ENCODE measurements at regions not wholly inside any gene's neighbourhood (a gene's known extent, or its start where the extent isn't known, plus 50 kb on each side); places are given as distances from the start of the nearest gene placed in this dataset.
A peak's percentile ranks its signal among the peaks of the same experiment; 100 is the strongest.
"Not testable (repeated sequence)": the region's sequence is repeated elsewhere in the genome, so short reads cannot be mapped to it uniquely, and the experiment has no call there.

GRCh38 chr1:182253319-182253860 is 138.2 kb downstream of the GLUL start:
- no peak for TF ChIP-seq POLR2A (IDR thresholded peaks at IDR 0.05)
- no peak for TF ChIP-seq POLR2AphosphoS5 (IDR thresholded peaks at IDR 0.05)
- no peak for TF ChIP-seq CTCF (IDR thresholded peaks at IDR 0.05)
- DNase-seq (ENCODE audit: low spot score in 2 of 2): no peak
- Histone ChIP-seq H3K4me3 (no peak overlapping the region), H3K36me3 (no peaks in the 10 kb centered on the region), H3K27me3 (no peaks in the 10 kb centered on the region), H3K4me1 (no peaks in the 10 kb centered on the region), H3K27ac (no peak overlapping the region), H3K9me3 (no peaks in the 10 kb centered on the region)
- intact Hi-C loops (cut with DNase I; ENCODE audit: low total_unique reads): no loop called here

- DNase-seq (ENCODE audit: low spot score in 2 of 2): no peak
- TF ChIP-seq CTCF (IDR thresholded peaks at IDR 0.05) (no peak), POLR2AphosphoS5 (IDR thresholded peaks at IDR 0.05) (no peak), POLR2A (IDR thresholded peaks at IDR 0.05) (no peak)
- Histone ChIP-seq H3K4me1 (no peaks in the 10 kb centered on the region), H3K27ac (no peak overlapping the region), H3K36me3 (no peaks in the 10 kb centered on the region), H3K27me3 (no peaks in the 10 kb centered on the region), H3K4me3 (no peak overlapping the region), H3K9me3 (no peaks in the 10 kb centered on the region)
- intact Hi-C loops (cut with DNase I; ENCODE audit: low total_unique reads): no loop called here
These were observed 140.0 kb downstream of the GLUL start for GRCh38 chr1:182251561-182251960.

GRCh38 chr1:182249201-182249676 is 142.4 kb downstream of the GLUL start:
- Histone ChIP-seq H3K9me3 (no peaks in the 10 kb centered on the region), H3K27me3 (no peaks in the 10 kb centered on the region), H3K4me3 (no peak overlapping the region), H3K4me1 (no peaks in the 10 kb centered on the region), H3K27ac (no peak overlapping the region), H3K36me3 (no peaks in the 10 kb centered on the region)
- intact Hi-C loops (cut with DNase I; ENCODE audit: low total_unique reads): no loop called here
- no peak for DNase-seq (ENCODE audit: low spot score in 2 of 2)
- TF ChIP-seq POLR2AphosphoS5 (IDR thresholded peaks at IDR 0.05) (no peak), CTCF (IDR thresholded peaks at IDR 0.05) (no peak), POLR2A (IDR thresholded peaks at IDR 0.05) (no peak)

GRCh38 chr1:182248721-182249120 is 142.9 kb downstream of the GLUL start:
- Histone ChIP-seq H3K4me3 (no peak overlapping the region), H3K4me1 (no peaks in the 10 kb centered on the region), H3K27me3 (no peaks in the 10 kb centered on the region), H3K27ac (no peak overlapping the region), H3K36me3 (no peaks in the 10 kb centered on the region), H3K9me3 (no peaks in the 10 kb centered on the region)
- DNase-seq (ENCODE audit: low spot score in 2 of 2): no peak
- TF ChIP-seq CTCF (IDR thresholded peaks at IDR 0.05): no peak
- no peak for TF ChIP-seq POLR2A (IDR thresholded peaks at IDR 0.05)
- intact Hi-C loops (cut with DNase I; ENCODE audit: low total_unique reads): no loop called here

GRCh38 chr1:182247813-182248212 is 143.8 kb downstream of the GLUL start:
- H3K27ac ChIP-seq; H3K36me3 ChIP-seq; H3K4me3 ChIP-seq; DNase-seq (ENCODE audit: low spot score in 2 of 2); H3K4me1 ChIP-seq; intact Hi-C loops (cut with DNase I; ENCODE audit: low total_unique reads); H3K27me3 ChIP-seq; H3K9me3 ChIP-seq: not testable (repeated sequence)

- intact Hi-C loops (cut with DNase I; ENCODE audit: low total_unique reads): no loop called here
- DNase-seq (ENCODE audit: low spot score in 2 of 2): peak; percentile 64 to 75
These were observed 144.8 kb downstream of the GLUL start for GRCh38 chr1:182246783-182247182.

More at GRCh38 chr1:182246783-182247182, 144.8 kb downstream of the GLUL start:
- H3K27me3 ChIP-seq: no peaks in the 10 kb centered on the region
- H3K36me3 ChIP-seq: no peaks in the 10 kb centered on the region
- TF ChIP-seq POLR2A (IDR thresholded peaks at IDR 0.05) (no peak), POLR2AphosphoS5 (IDR thresholded peaks at IDR 0.05) (peak in 1 of 3 donors; percentile 21)
- no peaks in the 10 kb centered on the region for H3K4me1 ChIP-seq
- no peaks in the 10 kb centered on the region for H3K9me3 ChIP-seq
- H3K27ac ChIP-seq: no peak overlapping the region
- H3K4me3 ChIP-seq: no peak overlapping the region
